Suprapubic skin (tissue), 2 donors: ENCODE measurements at regions not wholly inside any gene's neighbourhood (a gene's known extent, or its start where the extent isn't known, plus 50 kb on each side); places are given as distances from the start of the nearest gene placed in this dataset.

Experiments used
- EP300 ChIP-seq: sonication (generic); formaldehyde crosslinking; IDR thresholded peaks from one replicate; pipeline ENCODE4 v1.6.1; 2017; ENCODE audit warnings: antibody characterized with exemption
- POLR2A ChIP-seq, 2 donors: fragments of 450-650 bp; IDR thresholded peaks; one replicate each; pipeline ENCODE4 v1.6.1; 2017; ENCODE audit warnings: antibody characterized with exemption in 2 of 2, mild to moderate bottlenecking in 2 of 2, moderate library complexity in 2 of 2

- no peak for TF ChIP-seq EP300
- no peak for TF ChIP-seq POLR2A (IDR thresholded peaks at IDR 0.05)
Measured at GRCh38 chr4:8724436-8725070, 132.0 kb downstream of the CPZ start.
